Loucy (cell line): ENCODE measurements at regions not wholly inside any gene's neighbourhood (a gene's known extent, or its start where the extent isn't known, plus 50 kb on each side); places are given as distances from the start of the nearest gene placed in this dataset.

ENCODE experiments used
- EZH2phosphoT487 ChIP-seq: fragments of 200-600 bp; IDR thresholded peaks from 2 replicates; pipeline ENCODE4 v1.6.1; 2018; ENCODE audit warnings: antibody characterized with exemption, mild to moderate bottlenecking, moderate library complexity, borderline replicate concordance
- TF ChIP-seq, protein P1 (sequence below): fragments of 200-600 bp; sonication (generic); conservative IDR thresholded peaks from 2 replicates; pipeline ENCODE4 v1.5.1; 2014; ENCODE audit warnings: mild to moderate bottlenecking, antibody characterized with exemption, low read length

- TF ChIP-seq, protein P1, sequence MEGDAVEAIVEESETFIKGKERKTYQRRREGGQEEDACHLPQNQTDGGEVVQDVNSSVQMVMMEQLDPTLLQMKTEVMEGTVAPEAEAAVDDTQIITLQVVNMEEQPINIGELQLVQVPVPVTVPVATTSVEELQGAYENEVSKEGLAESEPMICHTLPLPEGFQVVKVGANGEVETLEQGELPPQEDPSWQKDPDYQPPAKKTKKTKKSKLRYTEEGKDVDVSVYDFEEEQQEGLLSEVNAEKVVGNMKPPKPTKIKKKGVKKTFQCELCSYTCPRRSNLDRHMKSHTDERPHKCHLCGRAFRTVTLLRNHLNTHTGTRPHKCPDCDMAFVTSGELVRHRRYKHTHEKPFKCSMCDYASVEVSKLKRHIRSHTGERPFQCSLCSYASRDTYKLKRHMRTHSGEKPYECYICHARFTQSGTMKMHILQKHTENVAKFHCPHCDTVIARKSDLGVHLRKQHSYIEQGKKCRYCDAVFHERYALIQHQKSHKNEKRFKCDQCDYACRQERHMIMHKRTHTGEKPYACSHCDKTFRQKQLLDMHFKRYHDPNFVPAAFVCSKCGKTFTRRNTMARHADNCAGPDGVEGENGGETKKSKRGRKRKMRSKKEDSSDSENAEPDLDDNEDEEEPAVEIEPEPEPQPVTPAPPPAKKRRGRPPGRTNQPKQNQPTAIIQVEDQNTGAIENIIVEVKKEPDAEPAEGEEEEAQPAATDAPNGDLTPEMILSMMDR = no peak
- TF ChIP-seq EZH2phosphoT487 = no peak
Measured at GRCh38 chr3:153003862-153004261, 158.2 kb upstream of the RAP2B start.
